WI38 (cell line): ENCODE measurements at regions not wholly inside any gene's neighbourhood (a gene's known extent, or its start where the extent isn't known, plus 50 kb on each side); places are given as distances from the start of the nearest gene placed in this dataset.
"Not testable (repeated sequence)": the region's sequence is repeated elsewhere in the genome, so short reads cannot be mapped to it uniquely, and the experiment has no call there.

Experiments used
- H3K4me3 ChIP-seq: 2 replicates; pipeline ENCODE4 v1.5.1; 2011; ENCODE audit warnings: low read depth, mild to moderate bottlenecking, control low read depth, low read length
- CTCF ChIP-seq: IDR thresholded peaks from 2 replicates; pipeline ENCODE4 v1.5.1; 2012; ENCODE audit warnings: low read depth, mild to moderate bottlenecking, control low read depth, low read length

- TF ChIP-seq CTCF: no peak
These were observed 967.6 kb downstream of the LTN1 start for GRCh38 chr21:28025111-28025510.

GRCh38 chr21:28018741-28019669 lies 973.7 kb downstream of the LTN1 start:
- no peak overlapping the region for H3K4me3 ChIP-seq
- peak; percentile 54 for TF ChIP-seq CTCF

More at GRCh38 chr21:28025111-28025510, 967.6 kb downstream of the LTN1 start:
- no peak overlapping the region for H3K4me3 ChIP-seq

- no peak for TF ChIP-seq CTCF
- no peak overlapping the region for H3K4me3 ChIP-seq
These were observed 974.5 kb downstream of the LTN1 start for GRCh38 chr21:28018213-28018612.

- no peak for TF ChIP-seq CTCF
- H3K4me3 ChIP-seq: no peak overlapping the region
These were observed 976.1 kb downstream of the LTN1 start for GRCh38 chr21:28016571-28016970.

GRCh38 chr21:28013123-28013522 lies 979.6 kb downstream of the LTN1 start:
- H3K4me3 ChIP-seq: not testable (repeated sequence)

- H3K4me3 ChIP-seq: not testable (repeated sequence)
These were observed 980.7 kb downstream of the LTN1 start for GRCh38 chr21:28011970-28012369.

- H3K4me3 ChIP-seq: not testable (repeated sequence)
These were observed 984.4 kb downstream of the LTN1 start for GRCh38 chr21:28008245-28008644.

- H3K4me3 ChIP-seq: not testable (repeated sequence)
These were observed 989.0 kb downstream of the LTN1 start for GRCh38 chr21:28003627-28004026.

- H3K4me3 ChIP-seq: not testable (repeated sequence)
These were observed 995.8 kb downstream of the LTN1 start for GRCh38 chr21:27996906-27997305.

- H3K4me3 ChIP-seq: not testable (repeated sequence)
These were observed 1007.9 kb downstream of the LTN1 start for GRCh38 chr21:27984663-27985325.

GRCh38 chr21:27979446-27979845 lies 1012.6 kb upstream of the ADAMTS5 start:
- H3K4me3 ChIP-seq: not testable (repeated sequence)
